Ureter (tissue), 1 donor: ENCODE measurements at regions not wholly inside any gene's neighbourhood (a gene's known extent, or its start where the extent isn't known, plus 50 kb on each side); places are given as distances from the start of the nearest gene placed in this dataset.
"Not testable (repeated sequence)": the region's sequence is repeated elsewhere in the genome, so short reads cannot be mapped to it uniquely, and the experiment has no call there.

Experiments used
- DNase-seq: peaks from one replicate; pipeline ENCODE4 v3.0.0-alpha.2; 2020; ENCODE audit warnings: low spot score
- donor health status: DM: yes; HTN: yes; CAD: no.

- DNase-seq = no peak
Observed at GRCh38 chr1:213779228-213779627, 208.5 kb upstream of the PROX1 start.

DNA sequence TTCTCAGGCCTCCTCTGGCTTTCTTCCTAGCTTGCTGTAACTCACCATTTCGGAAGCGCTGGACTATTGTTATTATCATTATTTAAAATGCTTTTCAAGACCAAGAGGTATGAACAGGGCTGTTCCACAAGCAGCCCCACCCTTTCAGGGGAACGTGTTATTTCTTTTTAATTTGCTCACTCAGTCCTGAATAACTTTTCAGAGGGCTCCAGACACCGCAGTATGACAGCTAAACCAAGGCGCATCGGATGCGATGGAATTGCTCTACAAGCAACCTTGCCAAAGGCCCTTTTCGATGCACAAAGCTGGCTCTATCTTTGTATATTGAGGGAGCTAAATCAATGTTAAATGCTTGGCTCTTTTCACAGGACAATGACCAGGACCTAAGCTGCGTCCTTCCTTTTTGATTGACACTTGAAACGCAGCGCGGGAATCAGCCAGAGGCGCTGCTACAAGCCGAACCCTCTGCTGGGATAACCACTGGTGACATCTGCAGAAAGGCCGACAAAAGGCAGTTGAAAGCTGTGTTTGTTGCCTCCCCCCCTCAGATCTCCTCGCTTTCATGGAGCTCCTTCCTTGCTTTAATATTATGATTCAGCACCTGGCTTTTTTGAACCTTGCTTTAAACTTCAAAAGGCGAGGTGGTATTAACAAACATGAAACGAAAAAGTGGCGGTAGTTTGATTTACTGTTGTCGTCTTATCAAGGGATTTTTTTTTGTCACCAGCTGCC lies 204.7 kb upstream of the PROX1 start:
- DNase-seq = no peak

- no peak for DNase-seq
Observed at GRCh38 chr1:213783893-213784292, 203.9 kb upstream of the PROX1 start.

GRCh38 chr1:213786683-213787082 lies 201.1 kb upstream of the PROX1 start:
- DNase-seq = no peak

GRCh38 chr1:213790565-213790964 lies 197.2 kb upstream of the PROX1 start:
- no peak for DNase-seq

GRCh38 chr1:213793482-213794067 lies 194.2 kb upstream of the PROX1 start:
- DNase-seq = no peak

DNA sequence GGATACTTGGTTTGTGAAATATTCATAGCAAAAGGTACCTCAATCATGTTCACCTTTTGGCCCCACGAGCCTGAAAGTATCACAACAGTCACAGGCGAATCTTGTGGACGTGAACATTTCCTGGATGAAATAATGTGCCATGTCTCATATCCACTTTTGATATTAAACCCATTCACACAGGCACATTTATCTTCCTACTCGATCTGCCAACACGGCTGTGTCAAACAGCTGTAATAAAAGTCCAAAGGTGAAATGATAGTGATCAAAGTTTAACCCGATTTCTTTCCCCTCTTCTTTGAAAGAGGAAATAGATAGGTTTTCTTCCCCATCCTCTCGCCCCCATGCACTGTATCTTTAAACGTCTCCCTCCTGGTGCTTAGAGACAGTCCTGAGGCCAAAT lies 191.2 kb upstream of the PROX1 start:
- no peak for DNase-seq

- DNase-seq = not testable (repeated sequence)
Observed at GRCh38 chr1:213808288-213808687, 179.5 kb upstream of the PROX1 start.

DNA sequence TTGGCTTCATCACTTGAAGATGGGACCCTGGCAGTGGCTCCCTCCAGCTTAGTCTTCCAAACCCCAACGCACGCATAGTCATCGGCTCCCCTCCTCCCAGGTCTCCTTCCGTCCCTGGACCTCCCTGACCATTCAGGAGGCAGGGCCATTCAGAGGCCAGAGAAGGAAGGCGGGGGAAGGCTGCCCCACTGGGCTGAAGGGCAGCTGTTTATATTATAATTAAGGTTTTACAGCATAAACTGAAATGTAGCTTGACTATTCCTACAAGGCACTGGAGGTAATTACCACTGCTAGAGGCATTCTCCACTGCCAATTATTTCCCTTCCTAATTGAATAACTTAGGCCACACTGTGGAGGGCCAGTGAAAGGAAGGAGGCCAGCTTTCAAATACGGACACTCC lies 170.6 kb upstream of the PROX1 start:
- no peak for DNase-seq

DNA sequence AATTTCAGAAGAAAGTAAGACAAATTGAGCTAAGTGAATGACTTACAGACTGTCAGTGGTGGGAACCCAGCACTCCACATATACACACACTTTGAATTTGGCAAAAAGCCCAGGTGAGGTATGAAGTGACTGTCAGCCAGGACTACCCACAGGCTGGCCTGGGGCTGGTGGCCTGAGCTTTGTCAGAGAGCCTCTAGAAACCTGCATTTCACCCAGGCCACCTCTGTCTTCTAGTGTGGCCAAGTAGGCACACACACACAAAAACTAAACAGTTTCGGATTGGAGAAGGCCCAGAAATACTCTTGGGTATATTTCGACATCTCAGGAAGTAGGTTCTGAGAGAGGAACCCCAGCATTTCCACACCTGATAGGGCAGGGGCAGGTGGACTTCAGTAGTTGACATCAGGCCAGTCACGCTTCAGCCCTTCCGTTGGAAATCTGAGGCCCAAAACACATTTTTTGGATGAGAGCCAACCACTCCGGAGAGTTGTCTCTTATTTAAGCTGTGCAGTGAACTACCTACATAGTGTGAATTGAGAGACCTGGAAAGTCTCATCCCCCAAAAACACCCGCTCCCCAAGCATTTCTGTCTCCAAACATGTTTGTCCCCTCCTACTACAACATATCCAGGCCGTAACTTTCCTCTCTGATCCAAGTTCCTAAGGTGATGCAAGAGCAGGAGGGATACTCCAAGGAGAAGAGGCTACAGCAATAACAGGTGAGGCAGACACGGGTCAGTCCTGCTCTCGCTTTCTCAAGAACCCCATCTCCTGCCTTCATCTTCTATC lies 167.2 kb upstream of the PROX1 start:
- no peak for DNase-seq

- no peak for DNase-seq
Observed at GRCh38 chr1:213821175-213821942, 166.4 kb upstream of the PROX1 start.

DNA sequence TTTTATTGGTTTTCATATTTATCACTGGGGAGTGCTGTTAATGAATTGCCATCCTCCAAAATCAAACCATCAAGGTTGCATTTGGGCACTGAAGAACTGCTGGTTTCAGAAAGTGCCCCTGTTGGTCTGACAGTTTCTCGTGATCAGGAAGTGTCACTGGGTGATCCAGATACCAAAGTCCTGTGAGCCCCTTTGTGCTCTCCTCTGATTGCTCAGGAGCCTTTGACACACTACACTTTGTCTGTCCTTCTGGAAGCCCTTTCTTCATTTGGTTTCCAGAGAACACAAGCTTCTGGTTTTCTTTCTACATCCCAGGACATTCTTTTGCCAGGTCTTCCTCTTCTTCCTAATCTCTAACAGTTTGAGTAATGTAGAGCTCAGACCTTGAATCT lies 165.8 kb upstream of the PROX1 start:
- no peak for DNase-seq

GRCh38 chr1:213826891-213827290 lies 160.9 kb upstream of the PROX1 start:
- DNase-seq = no peak

DNA sequence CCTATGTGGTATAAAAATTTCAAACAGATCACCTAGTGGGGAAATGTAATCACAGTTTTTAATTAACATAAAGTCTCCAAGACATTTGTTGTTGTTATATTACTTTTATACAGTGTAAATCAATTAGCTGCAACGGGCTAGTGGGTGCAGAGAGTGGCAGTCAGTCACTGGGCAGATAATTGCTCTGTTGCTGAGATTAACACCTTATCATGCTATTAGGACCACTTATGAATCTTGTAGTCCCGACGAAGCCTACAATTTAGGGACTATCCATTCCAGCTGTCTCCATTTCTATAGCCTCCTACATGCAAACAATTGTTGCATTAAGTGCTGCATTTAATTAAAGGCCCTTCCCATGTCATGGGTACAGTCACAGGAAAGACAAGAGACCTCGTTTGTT lies 158.9 kb upstream of the PROX1 start:
- no peak for DNase-seq

DNA sequence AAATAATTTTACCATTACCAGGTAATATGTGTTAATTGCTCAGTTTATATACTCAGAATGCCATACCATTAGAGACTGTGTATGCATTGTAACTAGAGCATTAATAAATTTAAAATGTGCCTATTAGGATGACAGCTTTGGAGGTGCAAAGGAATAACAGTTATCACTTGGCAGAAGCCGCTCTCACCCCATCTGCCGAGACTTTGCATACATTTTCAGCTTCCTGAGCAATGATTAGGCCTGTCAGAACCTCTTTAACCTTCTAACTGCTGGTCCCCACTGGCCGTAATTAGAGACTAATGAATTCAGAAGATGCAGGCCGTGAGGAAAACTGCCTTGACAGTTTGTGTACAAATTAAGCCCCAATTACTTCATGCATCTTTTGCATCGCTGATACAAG lies 158.0 kb upstream of the PROX1 start:
- no peak for DNase-seq

GRCh38 chr1:213830371-213830770 lies 157.4 kb upstream of the PROX1 start:
- DNase-seq = no peak

DNA sequence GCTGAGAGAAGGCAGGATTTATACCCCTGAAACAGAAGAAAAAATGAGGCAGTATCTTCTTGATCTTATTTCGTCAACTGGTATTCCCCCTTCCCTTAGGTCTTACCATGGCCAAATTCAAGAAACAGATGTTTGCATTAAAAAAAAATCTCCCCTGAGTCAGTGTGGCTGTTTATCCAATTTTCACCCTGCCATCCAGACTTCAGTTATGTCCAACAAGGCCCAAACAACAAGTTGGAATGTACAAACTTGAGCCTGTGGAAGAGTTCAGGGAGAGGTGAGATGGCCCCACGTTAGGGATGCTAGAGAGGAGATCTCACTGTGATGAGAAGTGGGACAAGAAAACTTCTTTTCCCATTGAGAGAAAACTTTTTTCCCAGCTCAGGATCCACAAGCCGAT lies 147.2 kb upstream of the PROX1 start:
- no peak for DNase-seq

GRCh38 chr1:213844632-213845031 lies 143.1 kb upstream of the PROX1 start:
- DNase-seq = no peak

GRCh38 chr1:213852107-213852506 lies 135.7 kb upstream of the PROX1 start:
- DNase-seq = no peak

- no peak for DNase-seq
Observed at GRCh38 chr1:213858581-213858980, 129.2 kb upstream of the PROX1 start.

GRCh38 chr1:213861841-213862240 lies 125.9 kb upstream of the PROX1 start:
- DNase-seq = no peak

DNA sequence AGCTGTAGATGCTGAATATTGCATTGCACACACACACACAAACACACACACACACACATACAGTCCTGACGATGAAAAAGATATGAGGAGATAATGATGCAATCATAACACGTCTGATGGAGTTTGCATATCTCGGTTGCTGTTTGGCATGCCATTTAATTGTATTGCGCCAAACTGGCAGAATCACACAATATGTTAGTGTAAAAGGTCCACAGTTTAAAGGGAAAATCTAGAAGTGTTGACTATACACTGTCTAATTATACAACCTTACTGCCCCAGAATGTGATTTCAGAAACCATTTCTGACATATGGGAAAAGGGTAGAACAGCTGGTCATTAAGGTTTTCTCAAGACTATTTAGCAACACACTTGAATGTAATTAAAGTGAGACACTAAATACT lies 123.7 kb upstream of the PROX1 start:
- DNase-seq = no peak
